Left lung (tissue), 4 donors: ENCODE measurements at regions not wholly inside any gene's neighbourhood (a gene's known extent, or its start where the extent isn't known, plus 50 kb on each side); places are given as distances from the start of the nearest gene placed in this dataset.

Source experiments
- ATAC-seq: fragments of 200-7000 bp; cut with Tn5 transposase; one replicate; pipeline ENCODE4 v1.9.1; 2020; ENCODE audit warnings: moderate library complexity
- DNase-seq, 4 donors: peaks; one replicate each; pipeline ENCODE4 v3.0.0-alpha.2; 2013 to 2020
- H3K27ac ChIP-seq, 2 donors: fragments of 200-600 bp; sonication (generic) in 1 of 2; one replicate each; pipeline versions ENCODE4 v1.5.0 to v1.8.0; 2020 to 2021
- H3K27me3 ChIP-seq, 2 donors: fragments of 200-600 bp; sonication (generic) in 1 of 2; one replicate each; pipeline versions ENCODE4 v1.5.0 to v1.8.0; 2020 to 2021
- H3K36me3 ChIP-seq, 2 donors: fragments of 200-600 bp; sonication (generic) in 1 of 2; one replicate each; pipeline versions ENCODE4 v1.5.0 to v1.8.0; 2020 to 2021
- H3K4me1 ChIP-seq, 2 donors: fragments of 200-600 bp; one replicate each; pipeline ENCODE4 v1.8.0; 2021
- H3K4me3 ChIP-seq, 2 donors: fragments of 200-600 bp; sonication (generic) in 1 of 2; one replicate each; pipeline versions ENCODE4 v1.5.0 to v1.8.0; 2020 to 2021; ENCODE audit warnings: mild to moderate bottlenecking in 1 of 2
- H3K9me3 ChIP-seq, 2 donors: fragments of 200-600 bp; sonication (generic) in 1 of 2; one replicate each; pipeline versions ENCODE4 v1.5.0 to v1.8.0; 2020 to 2021
- CTCF ChIP-seq, 2 donors: fragments of 200-600 bp; sonication (generic) in 1 of 2; IDR thresholded peaks; one replicate each; pipeline versions ENCODE4 v1.5.0 to v1.8.0; 2021; ENCODE audit warnings: antibody characterized with exemption in 2 of 2
- intact Hi-C, 2 donors: fragments of 100-400 bp; cut with DNase I; formaldehyde crosslinking; loops; one replicate each; pipeline versions ENCODE4 v1.11.2 to v1.14.2; 2022
- donor health status: DM: no; HTN: yes; CAD: no.
- donor health status: DM: no; HTN: no; CAD: no.

GRCh38 chr15:85929786-85930185 lies 135.1 kb upstream of the KLHL25 start:
- intact Hi-C loops, result no loop called here
- Histone ChIP-seq H3K36me3 (no peaks in the 10 kb centered on the region), H3K27me3 (no peaks in the 10 kb centered on the region), H3K4me3 (no peak overlapping the region), H3K9me3 (no peaks in the 10 kb centered on the region), H3K4me1 (no peaks in the 10 kb centered on the region), H3K27ac (no peak overlapping the region)
- TF ChIP-seq CTCF (IDR thresholded peaks at IDR 0.05), result no peak
- no peak for DNase-seq
- ATAC-seq, result no peak

GRCh38 chr15:85932391-85932790 lies 137.7 kb upstream of the KLHL25 start:
- no peak for TF ChIP-seq CTCF (IDR thresholded peaks at IDR 0.05)
- no peak overlapping the region for H3K27ac ChIP-seq
- no peaks in the 10 kb centered on the region for H3K9me3 ChIP-seq
- intact Hi-C loops, result no loop called here
- ATAC-seq (no peak), DNase-seq (no peak)
- no peaks in the 10 kb centered on the region for H3K27me3 ChIP-seq
- no peaks in the 10 kb centered on the region for H3K4me1 ChIP-seq
- H3K4me3 ChIP-seq, result no peak overlapping the region
- H3K36me3 ChIP-seq, result no peaks in the 10 kb centered on the region

- peak in 1 of 4 donors; percentile 5 for DNase-seq
Observed at GRCh38 chr15:85934691-85935090, 140.0 kb upstream of the KLHL25 start.

GRCh38 chr15:85935182-85935581 lies 140.5 kb upstream of the KLHL25 start:
- H3K27me3 ChIP-seq, result no peaks in the 10 kb centered on the region
- H3K9me3 ChIP-seq, result no peaks in the 10 kb centered on the region
- no peak for TF ChIP-seq CTCF (IDR thresholded peaks at IDR 0.05)

More at GRCh38 chr15:85934691-85935090, 140.0 kb upstream of the KLHL25 start:
- peak; percentile 87 for ATAC-seq
- intact Hi-C loops, result no loop called here
- H3K4me3 ChIP-seq, result no peak overlapping the region
- H3K27ac ChIP-seq, result peak overlapping the region in 1 of 2 donors; percentile 3
- H3K4me1 ChIP-seq, result no peaks in the 10 kb centered on the region
- no peak for TF ChIP-seq CTCF (IDR thresholded peaks at IDR 0.05)
- no peaks in the 10 kb centered on the region for H3K36me3 ChIP-seq
- no peaks in the 10 kb centered on the region for H3K27me3 ChIP-seq
- no peaks in the 10 kb centered on the region for H3K9me3 ChIP-seq

GRCh38 chr15:85937661-85938060 lies 142.0 kb upstream of the AGBL1 start:
- Histone ChIP-seq H3K36me3 (no peaks in the 10 kb centered on the region), H3K4me1 (no peaks in the 10 kb centered on the region), H3K27me3 (no peaks in the 10 kb centered on the region), H3K27ac (no peak overlapping the region), H3K9me3 (no peaks in the 10 kb centered on the region), H3K4me3 (no peak overlapping the region)
- no peak for ATAC-seq
- intact Hi-C loops, result no loop called here
- TF ChIP-seq CTCF (IDR thresholded peaks at IDR 0.05), result no peak
- DNase-seq, result no peak

More at GRCh38 chr15:85935182-85935581, 140.5 kb upstream of the KLHL25 start:
- Histone ChIP-seq H3K4me1 (no peaks in the 10 kb centered on the region), H3K27ac (peak overlapping the region in 1 of 2 donors; percentile 3), H3K4me3 (no peak overlapping the region), H3K36me3 (no peaks in the 10 kb centered on the region)
- DNase-seq, result no peak
- ATAC-seq, result peak; percentile 53
- intact Hi-C loops, result no loop called here
